Mucosa of descending colon (tissue), 3 donors: ENCODE measurements at regions not wholly inside any gene's neighbourhood (a gene's known extent, or its start where the extent isn't known, plus 50 kb on each side); places are given as distances from the start of the nearest gene placed in this dataset.

Experiments
- ATAC-seq: fragments of 200-7000 bp; cut with Tn5 transposase; one replicate; pipeline ENCODE4 v1.9.1; 2020; ENCODE audit warnings: mild to moderate bottlenecking, moderate library complexity
- DNase-seq, 3 donors: peaks; one replicate each; pipeline ENCODE4 v3.0.0-alpha.2; 2020
- H3K36me3 ChIP-seq: fragments of 200-600 bp; one replicate; pipeline ENCODE4 v1.8.0; 2021; ENCODE audit warnings: low read depth, mild to moderate bottlenecking
- H3K4me1 ChIP-seq: fragments of 200-600 bp; one replicate; pipeline ENCODE4 v1.8.0; 2021; ENCODE audit warnings: low read depth, mild to moderate bottlenecking
- H3K4me3 ChIP-seq: fragments of 200-600 bp; one replicate; pipeline ENCODE4 v1.8.0; 2021; ENCODE audit warnings: mild to moderate bottlenecking
- H3K9me3 ChIP-seq: fragments of 200-600 bp; one replicate; pipeline ENCODE4 v1.8.0; 2021; ENCODE audit warnings: mild to moderate bottlenecking
- CTCF ChIP-seq: fragments of 200-600 bp; IDR thresholded peaks from one replicate; pipeline ENCODE4 v1.8.0; 2022; ENCODE audit warnings: antibody characterized with exemption, mild to moderate bottlenecking
- intact Hi-C, 2 donors: fragments of 100-400 bp; cut with DNase I in 1 of 2; cut with micrococcal nuclease in 1 of 2; formaldehyde crosslinking; loops; one replicate each; pipeline versions ENCODE4 v1.11.0 to v1.11.1; 2022; cut with DNase I, micrococcal nuclease
- donor health status: DM: no; HTN: no; CAD: no; lungs with moderate emphysema.
- donor health status: DM: no; HTN: no; CAD: no.
- donor health status: DM: no; HTN: yes; CAD: no.

- Histone ChIP-seq H3K4me3 (no peak overlapping the region), H3K4me1 (no peaks in the 10 kb centered on the region), H3K9me3 (no peaks in the 10 kb centered on the region), H3K36me3 (no peaks in the 10 kb centered on the region)
- intact Hi-C loops: no loop called here
- no peak for TF ChIP-seq CTCF
- no peak for ATAC-seq
- DNase-seq: no peak
These were observed 91.3 kb upstream of the GGTLC1 start for GRCh38 chr20:24079661-24080412.

GRCh38 chr20:24077145-24077544, 88.6 kb upstream of the GGTLC1 start:
- no peak overlapping the region for H3K4me3 ChIP-seq
- no peaks in the 10 kb centered on the region for H3K4me1 ChIP-seq
- no peaks in the 10 kb centered on the region for H3K9me3 ChIP-seq
- intact Hi-C loops: no loop called here
- no peaks in the 10 kb centered on the region for H3K36me3 ChIP-seq
- DNase-seq: no peak
- ATAC-seq: no peak
- TF ChIP-seq CTCF: no peak

- no peak overlapping the region for H3K4me3 ChIP-seq
- ATAC-seq (no peak), DNase-seq (no peak)
- peaks cover 4% of the 10 kb centered on the region for H3K9me3 ChIP-seq
- H3K36me3 ChIP-seq: no peaks in the 10 kb centered on the region
- intact Hi-C loops: no loop called here
- no peaks in the 10 kb centered on the region for H3K4me1 ChIP-seq
- TF ChIP-seq CTCF: no peak
These were observed 82.1 kb upstream of the GGTLC1 start for GRCh38 chr20:24070679-24071078.

GRCh38 chr20:24066076-24066700, 77.6 kb upstream of the GGTLC1 start:
- intact Hi-C loops: no loop called here

GRCh38 chr20:24064915-24065314, 76.3 kb upstream of the GGTLC1 start:
- Histone ChIP-seq H3K4me3 (no peak overlapping the region), H3K9me3 (no peaks in the 10 kb centered on the region), H3K4me1 (no peaks in the 10 kb centered on the region), H3K36me3 (no peaks in the 10 kb centered on the region)
- TF ChIP-seq CTCF: no peak
- ATAC-seq: no peak
- intact Hi-C loops: no loop called here
- DNase-seq: no peak

More at GRCh38 chr20:24066076-24066700, 77.6 kb upstream of the GGTLC1 start:
- no peak for DNase-seq
- Histone ChIP-seq H3K9me3 (peaks cover 4% of the 10 kb centered on the region), H3K4me3 (no peak overlapping the region), H3K4me1 (no peaks in the 10 kb centered on the region), H3K36me3 (no peaks in the 10 kb centered on the region)
- TF ChIP-seq CTCF: no peak
- ATAC-seq: no peak
